ENCODE measurements at regions not wholly inside any gene's neighbourhood (a gene's known extent, or its start where the extent isn't known, plus 50 kb on each side); places are given as distances from the start of the nearest gene placed in this dataset.

DNA sequence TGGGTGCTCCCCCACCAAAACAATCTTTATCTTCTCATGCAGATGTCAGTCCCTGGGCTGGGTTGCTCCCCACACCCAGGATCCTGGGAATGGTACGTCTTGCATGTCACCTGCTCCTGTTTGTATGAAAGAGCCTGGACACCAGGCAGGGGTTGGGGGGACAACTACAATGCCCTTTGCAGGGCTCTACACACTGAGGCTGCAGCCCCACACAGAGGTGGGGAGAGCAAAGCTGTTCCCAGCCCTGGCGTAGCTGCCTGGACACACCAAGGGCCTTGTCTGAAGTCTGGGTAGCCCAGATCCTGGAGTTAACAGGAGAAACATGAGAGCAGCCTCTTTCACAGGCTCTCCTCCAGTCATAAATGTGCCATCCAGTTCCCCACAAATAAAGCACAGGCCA, 61.2 kb upstream of the TMEM72 start:
- Mint-ChIP-seq H3K36me3 (ENCODE audit: low read depth) (no peaks in the 10 kb centered on the region), H3K27ac (no peak overlapping the region), H3K9me3 (no peaks in the 10 kb centered on the region), H3K27me3 (ENCODE audit: low read depth) (no peaks in the 10 kb centered on the region), H3K4me1 (ENCODE audit: low read depth) (no peaks in the 10 kb centered on the region), H3K4me3 (ENCODE audit: low read depth) (no peak overlapping the region)
- intact Hi-C loops (cut with micrococcal nuclease), result loop anchor here (10.0 kb wide), 1 partner anchor 465 kb away; the partner anchor contains the start of gene CXCL12
- DNase-seq (ENCODE audit: low spot score), result no peak

- no peak for DNase-seq (ENCODE audit: low spot score)
- no peaks in the 10 kb centered on the region for H3K4me1 Mint-ChIP-seq (ENCODE audit: low read depth)
- H3K27me3 Mint-ChIP-seq (ENCODE audit: low read depth), result no peaks in the 10 kb centered on the region
- intact Hi-C loops (cut with micrococcal nuclease), result loop anchor here (10.0 kb wide), 1 partner anchor 466 kb away; the partner anchor contains the start of gene CXCL12
- H3K4me3 Mint-ChIP-seq (ENCODE audit: low read depth), result no peak overlapping the region
- H3K9me3 Mint-ChIP-seq, result no peaks in the 10 kb centered on the region
- H3K27ac Mint-ChIP-seq, result no peak overlapping the region
- H3K36me3 Mint-ChIP-seq (ENCODE audit: low read depth), result no peaks in the 10 kb centered on the region
Observed at GRCh38 chr10:44850356-44850934, 60.7 kb upstream of the TMEM72 start.

- Mint-ChIP-seq H3K36me3 (ENCODE audit: low read depth) (no peaks in the 10 kb centered on the region), H3K27me3 (ENCODE audit: low read depth) (no peaks in the 10 kb centered on the region), H3K9me3 (no peaks in the 10 kb centered on the region), H3K4me1 (ENCODE audit: low read depth) (no peaks in the 10 kb centered on the region), H3K4me3 (ENCODE audit: low read depth) (no peak overlapping the region), H3K27ac (no peak overlapping the region)
- DNase-seq (ENCODE audit: low spot score), result no peak
- intact Hi-C loops (cut with micrococcal nuclease), result loop anchor here (10.0 kb wide), 1 partner anchor 467 kb away; the partner anchor contains the start of gene CXCL12
Observed at GRCh38 chr10:44851413-44851812, 59.7 kb upstream of the TMEM72 start.

DNA sequence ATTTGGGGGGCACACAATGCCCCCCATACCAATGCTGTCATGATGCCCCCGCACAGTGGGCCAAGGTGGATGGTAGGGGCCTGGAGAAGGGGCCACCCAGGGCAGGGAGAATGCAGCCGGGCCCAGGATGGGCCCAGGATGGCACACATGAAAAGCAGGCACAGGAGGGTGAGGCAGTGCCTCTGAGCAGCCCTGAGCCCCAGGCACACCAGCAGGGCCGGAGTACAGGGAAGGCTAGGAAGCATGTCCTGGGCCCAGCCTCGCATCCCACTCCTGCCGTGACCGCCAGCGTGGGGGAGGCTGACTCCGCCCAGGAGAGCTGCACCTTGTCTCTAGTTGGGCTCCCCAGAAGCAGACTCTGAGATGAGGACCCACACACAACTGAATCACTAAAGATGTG, 59.3 kb upstream of the TMEM72 start:
- H3K27ac Mint-ChIP-seq, result no peak overlapping the region
- DNase-seq (ENCODE audit: low spot score), result no peak
- no peaks in the 10 kb centered on the region for H3K4me1 Mint-ChIP-seq (ENCODE audit: low read depth)
- H3K27me3 Mint-ChIP-seq (ENCODE audit: low read depth), result no peaks in the 10 kb centered on the region
- H3K9me3 Mint-ChIP-seq, result no peaks in the 10 kb centered on the region
- H3K36me3 Mint-ChIP-seq (ENCODE audit: low read depth), result no peaks in the 10 kb centered on the region
- H3K4me3 Mint-ChIP-seq (ENCODE audit: low read depth), result no peak overlapping the region
- intact Hi-C loops (cut with micrococcal nuclease), result loop anchor here (10.0 kb wide), 1 partner anchor 467 kb away; the partner anchor contains the start of gene CXCL12

DNA sequence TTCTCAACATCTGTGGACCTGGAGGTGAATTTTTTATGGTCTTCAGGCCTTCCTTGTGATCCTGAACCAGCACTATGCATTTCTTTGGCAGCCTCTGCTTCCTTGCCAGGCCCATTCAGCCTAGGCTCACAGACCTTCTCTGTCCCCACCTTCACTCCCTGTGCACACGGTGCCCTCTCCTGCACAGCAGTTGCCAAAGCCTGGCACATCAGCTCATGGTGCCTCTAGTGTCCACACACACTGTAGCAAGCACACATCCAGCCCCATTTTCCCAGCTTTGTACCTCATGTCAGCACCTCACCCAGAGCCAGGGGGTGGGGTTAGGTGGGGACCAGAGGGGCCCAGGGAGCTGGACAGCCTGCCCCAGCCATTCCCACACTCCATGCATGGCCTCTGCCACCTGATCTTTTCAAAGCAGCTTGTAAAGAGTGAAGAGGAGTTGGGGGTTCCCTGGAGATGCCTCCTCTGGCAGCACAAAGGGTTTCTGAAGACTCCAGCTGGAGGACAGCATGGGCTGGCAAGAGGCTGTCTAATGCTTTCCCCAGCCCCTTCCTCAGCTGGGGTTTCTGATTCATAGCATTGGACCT, 57.9 kb upstream of the TMEM72 start:
- no peaks in the 10 kb centered on the region for H3K9me3 Mint-ChIP-seq

GRCh38 chr10:44853796-44854195, 57.3 kb upstream of the TMEM72 start:
- Mint-ChIP-seq H3K36me3 (ENCODE audit: low read depth) (no peaks in the 10 kb centered on the region), H3K9me3 (no peaks in the 10 kb centered on the region), H3K27me3 (ENCODE audit: low read depth) (no peaks in the 10 kb centered on the region), H3K4me3 (ENCODE audit: low read depth) (no peak overlapping the region), H3K4me1 (ENCODE audit: low read depth) (no peaks in the 10 kb centered on the region), H3K27ac (no peak overlapping the region)
- intact Hi-C loops (cut with micrococcal nuclease), result loop anchor here (10.0 kb wide), 1 partner anchor 469 kb away; the partner anchor contains the start of gene CXCL12
- no peak for DNase-seq (ENCODE audit: low spot score)

More for the DNA sequence above, 57.9 kb upstream of the TMEM72 start:
- no peak for DNase-seq (ENCODE audit: low spot score)
- H3K27me3 Mint-ChIP-seq (ENCODE audit: low read depth), result no peaks in the 10 kb centered on the region
- no peak overlapping the region for H3K27ac Mint-ChIP-seq
- H3K4me3 Mint-ChIP-seq (ENCODE audit: low read depth), result no peak overlapping the region
- no peaks in the 10 kb centered on the region for H3K36me3 Mint-ChIP-seq (ENCODE audit: low read depth)
- H3K4me1 Mint-ChIP-seq (ENCODE audit: low read depth), result no peaks in the 10 kb centered on the region
- intact Hi-C loops (cut with micrococcal nuclease), result loop anchor here (10.0 kb wide), 1 partner anchor 468 kb away; the partner anchor contains the start of gene CXCL12

GRCh38 chr10:44854693-44855350, 56.3 kb upstream of the TMEM72 start:
- no peak for DNase-seq (ENCODE audit: low spot score)
- Mint-ChIP-seq H3K9me3 (no peaks in the 10 kb centered on the region), H3K4me3 (ENCODE audit: low read depth) (no peak overlapping the region), H3K27me3 (ENCODE audit: low read depth) (no peaks in the 10 kb centered on the region), H3K36me3 (ENCODE audit: low read depth) (no peaks in the 10 kb centered on the region), H3K27ac (no peak overlapping the region), H3K4me1 (ENCODE audit: low read depth) (no peaks in the 10 kb centered on the region)
- intact Hi-C loops (cut with micrococcal nuclease), result loop anchor here (10.0 kb wide), 1 partner anchor 470 kb away; the partner anchor contains the start of gene CXCL12

DNA sequence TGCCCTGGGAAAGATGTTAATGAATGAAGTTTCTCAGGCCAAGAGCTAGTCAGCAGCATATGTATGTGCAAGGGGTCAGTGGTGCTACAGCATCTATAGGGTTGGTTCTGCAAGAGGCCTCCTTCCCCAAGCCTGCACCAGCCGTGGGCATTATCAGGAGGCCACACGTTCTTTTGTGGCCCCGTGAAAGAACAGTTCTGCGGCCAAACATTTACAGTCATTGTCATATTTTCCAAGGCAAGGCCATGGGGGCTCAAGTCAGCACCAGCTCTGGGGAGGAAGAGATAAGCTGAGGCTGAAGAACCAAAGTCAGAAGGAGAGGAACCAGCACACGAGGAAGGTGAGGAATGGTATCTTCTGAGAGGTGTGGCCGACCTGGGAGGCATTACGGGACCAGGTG, 54.4 kb upstream of the TMEM72 start:
- Mint-ChIP-seq H3K36me3 (ENCODE audit: low read depth) (no peaks in the 10 kb centered on the region), H3K4me3 (ENCODE audit: low read depth) (no peak overlapping the region), H3K27me3 (ENCODE audit: low read depth) (no peaks in the 10 kb centered on the region), H3K9me3 (no peaks in the 10 kb centered on the region), H3K4me1 (ENCODE audit: low read depth) (no peaks in the 10 kb centered on the region), H3K27ac (no peak overlapping the region)
- intact Hi-C loops (cut with micrococcal nuclease), result loop anchor here (10.0 kb wide), 1 partner anchor 472 kb away; the partner anchor contains the start of gene CXCL12
- no peak for DNase-seq (ENCODE audit: low spot score)

DNA sequence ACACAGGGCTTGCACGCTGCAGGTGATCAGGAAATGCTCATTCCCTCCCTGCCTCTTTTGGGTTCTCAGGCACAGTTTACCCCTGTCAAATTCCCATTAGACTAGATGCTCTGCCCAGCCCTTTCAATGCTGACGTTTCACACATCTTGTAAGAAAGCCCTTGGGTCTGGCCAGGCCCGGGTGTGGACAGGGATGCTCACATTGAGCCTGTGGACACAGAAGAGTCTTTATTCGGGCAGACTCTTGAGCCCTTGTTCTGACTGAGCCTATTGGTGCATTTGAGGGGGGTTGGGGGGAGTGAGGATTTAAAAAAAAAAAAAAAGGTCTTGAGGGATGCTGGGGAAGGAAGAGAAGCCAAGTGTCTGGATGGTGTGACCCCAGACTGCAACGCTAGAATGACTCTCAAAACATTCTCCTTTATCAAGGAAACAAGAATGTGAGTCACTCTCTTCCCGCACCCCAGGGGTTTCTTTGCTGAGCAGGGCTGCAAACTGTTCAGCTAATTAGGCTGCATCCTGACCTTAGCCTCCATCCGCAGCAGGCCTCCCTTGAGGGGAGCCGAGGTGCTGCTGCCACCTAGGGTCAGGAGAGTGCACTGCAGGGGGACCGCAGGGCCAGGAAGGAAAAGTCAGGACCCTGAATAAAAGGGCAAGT, 53.6 kb upstream of the TMEM72 start:
- intact Hi-C loops (cut with micrococcal nuclease), result loop anchor here (10.0 kb wide), 1 partner anchor 473 kb away; the partner anchor contains the start of gene CXCL12
- peaks cover 3% of the 10 kb centered on the region for H3K27me3 Mint-ChIP-seq (ENCODE audit: low read depth)
- no peaks in the 10 kb centered on the region for H3K9me3 Mint-ChIP-seq
- no peak overlapping the region for H3K27ac Mint-ChIP-seq
- H3K4me3 Mint-ChIP-seq (ENCODE audit: low read depth), result no peak overlapping the region
- H3K4me1 Mint-ChIP-seq (ENCODE audit: low read depth), result no peaks in the 10 kb centered on the region
- DNase-seq (ENCODE audit: low spot score), result peak; percentile 30
- H3K36me3 Mint-ChIP-seq (ENCODE audit: low read depth), result no peaks in the 10 kb centered on the region

GRCh38 chr10:44858017-44858371, 53.1 kb upstream of the TMEM72 start:
- DNase-seq (ENCODE audit: low spot score), result no peak
- Mint-ChIP-seq H3K4me3 (ENCODE audit: low read depth) (no peak overlapping the region), H3K36me3 (ENCODE audit: low read depth) (no peaks in the 10 kb centered on the region), H3K4me1 (ENCODE audit: low read depth) (no peaks in the 10 kb centered on the region), H3K27ac (no peak overlapping the region), H3K9me3 (no peaks in the 10 kb centered on the region), H3K27me3 (ENCODE audit: low read depth) (peaks cover 7% of the 10 kb centered on the region)
- intact Hi-C loops (cut with micrococcal nuclease), result loop anchor here (10.0 kb wide), 1 partner anchor 473 kb away; the partner anchor contains the start of gene CXCL12

- intact Hi-C loops (cut with micrococcal nuclease), result loop anchor here (10.0 kb wide), 1 partner anchor 474 kb away; the partner anchor contains the start of gene CXCL12
- H3K4me1 Mint-ChIP-seq (ENCODE audit: low read depth), result peaks cover 4% of the 10 kb centered on the region
- DNase-seq (ENCODE audit: low spot score), result no peak
- H3K9me3 Mint-ChIP-seq, result no peaks in the 10 kb centered on the region
- H3K4me3 Mint-ChIP-seq (ENCODE audit: low read depth), result no peak overlapping the region
- no peaks in the 10 kb centered on the region for H3K36me3 Mint-ChIP-seq (ENCODE audit: low read depth)
- H3K27ac Mint-ChIP-seq, result no peak overlapping the region
- H3K27me3 Mint-ChIP-seq (ENCODE audit: low read depth), result peaks cover 14% of the 10 kb centered on the region
Observed at GRCh38 chr10:44858988-44859387, 52.1 kb upstream of the TMEM72 start.

DNA sequence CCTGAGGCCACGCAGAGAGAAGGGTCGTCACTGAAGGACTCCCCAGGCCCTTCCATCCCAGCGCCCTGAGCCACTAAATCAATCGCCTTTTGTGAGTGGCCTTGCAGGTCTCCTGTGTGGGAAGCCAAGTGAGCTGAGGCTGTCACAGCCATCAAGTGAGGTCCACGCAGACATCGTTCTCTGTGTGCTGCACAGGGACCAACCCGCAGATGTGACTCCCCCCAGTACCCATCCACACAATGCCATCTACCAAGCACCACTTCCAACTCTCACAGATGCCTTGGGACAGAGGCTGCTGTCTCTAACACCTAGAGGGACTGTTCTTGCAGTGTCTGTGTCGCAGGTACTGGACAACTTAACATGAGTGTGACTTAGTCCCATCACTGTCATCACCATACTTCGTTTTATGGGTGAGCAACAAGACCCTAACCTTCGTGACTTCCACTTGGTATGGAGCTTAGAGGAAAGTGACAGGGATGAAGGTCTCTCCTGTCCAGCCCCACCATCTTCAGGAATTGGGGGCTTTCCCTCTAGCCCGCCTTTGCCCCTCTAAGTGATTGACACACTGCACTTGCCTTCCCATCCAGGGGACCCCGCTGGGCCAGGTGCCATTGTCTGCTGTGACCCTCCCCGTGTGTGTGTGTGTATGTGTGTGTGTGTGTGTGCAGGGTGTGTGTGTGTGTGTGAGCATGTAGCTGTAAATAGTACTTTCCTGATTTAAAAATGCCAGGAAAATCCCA, 51.4 kb upstream of the TMEM72 start:
- H3K27ac Mint-ChIP-seq, result no peak overlapping the region
- H3K27me3 Mint-ChIP-seq (ENCODE audit: low read depth), result peaks cover 21% of the 10 kb centered on the region
- peaks cover 11% of the 10 kb centered on the region for H3K4me1 Mint-ChIP-seq (ENCODE audit: low read depth)
- intact Hi-C loops (cut with micrococcal nuclease), result loop anchor here (10.0 kb wide), 2 partner anchors 475 to 1185 kb away; partner anchors contain the start of gene CXCL12
- H3K4me3 Mint-ChIP-seq (ENCODE audit: low read depth), result no peak overlapping the region
- no peaks in the 10 kb centered on the region for H3K36me3 Mint-ChIP-seq (ENCODE audit: low read depth)
- DNase-seq (ENCODE audit: low spot score), result no peak
- no peaks in the 10 kb centered on the region for H3K9me3 Mint-ChIP-seq
